ENCODE measurements at regions not wholly inside any gene's neighbourhood (a gene's known extent, or its start where the extent isn't known, plus 50 kb on each side); places are given as distances from the start of the nearest gene placed in this dataset.

- DNase-seq: no peak
- in situ Hi-C loops (cut with HindIII; ENCODE audit: low pct_ligation_motif_present, low pct_unique_long_range_greater_than_20kb, low sequenced_read_pairs): no loop called here
These were observed 204.9 kb upstream of the TWIST2 start for GRCh38 chr2:238642973-238643372.

GRCh38 chr2:238643400-238643907, 204.4 kb upstream of the TWIST2 start:
- no peak for DNase-seq
- in situ Hi-C loops (cut with HindIII; ENCODE audit: low pct_ligation_motif_present, low pct_unique_long_range_greater_than_20kb, low sequenced_read_pairs): no loop called here

DNA sequence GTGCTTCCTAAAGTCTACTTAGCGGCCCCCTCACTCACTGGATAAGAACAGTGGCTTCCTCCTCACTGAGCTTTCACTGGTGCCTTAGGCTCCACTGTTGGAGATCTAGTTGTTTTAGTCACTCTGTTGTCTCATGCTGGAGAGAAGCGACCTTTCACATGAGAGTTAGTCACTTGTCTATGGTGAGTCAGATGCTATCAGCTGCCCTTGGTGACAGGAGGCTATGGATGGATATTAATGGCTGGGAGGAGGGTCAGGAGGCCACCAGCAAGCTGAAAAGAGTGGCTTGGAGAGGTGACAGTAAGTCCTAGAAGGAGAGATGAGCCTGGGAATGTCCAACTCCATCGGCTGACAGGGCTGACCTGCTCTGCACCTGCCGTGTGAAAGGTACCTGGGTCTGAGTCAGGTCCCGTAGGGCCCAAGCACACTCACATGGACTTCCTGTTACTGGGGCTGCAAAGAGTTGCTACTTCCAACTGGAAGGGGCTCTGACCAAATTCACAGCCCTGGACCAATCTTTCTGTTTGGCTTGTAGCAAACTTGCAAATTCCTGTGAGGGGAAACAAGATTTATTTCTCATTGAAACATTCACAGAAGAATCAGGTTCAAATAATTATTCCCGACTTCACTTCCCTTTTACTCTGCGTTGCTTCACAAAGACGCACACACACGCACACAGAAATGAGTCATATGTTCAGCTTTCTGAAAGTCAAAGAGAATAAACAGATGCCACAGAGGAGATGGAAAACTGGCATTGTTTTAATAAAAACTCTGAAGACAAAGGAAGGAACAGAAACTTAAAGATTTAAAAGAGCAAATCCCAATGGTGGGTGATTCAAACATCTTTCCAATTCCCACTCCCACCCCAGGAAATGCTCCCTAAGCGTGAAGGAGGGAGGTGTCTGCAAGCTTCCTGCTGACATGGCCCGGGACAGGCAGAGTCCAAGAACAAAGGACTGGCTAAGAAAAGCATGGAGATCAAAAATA, 203.5 kb upstream of the TWIST2 start:
- in situ Hi-C loops (cut with HindIII; ENCODE audit: low pct_ligation_motif_present, low pct_unique_long_range_greater_than_20kb, low sequenced_read_pairs): no loop called here
- DNase-seq: peak; percentile 58

DNA sequence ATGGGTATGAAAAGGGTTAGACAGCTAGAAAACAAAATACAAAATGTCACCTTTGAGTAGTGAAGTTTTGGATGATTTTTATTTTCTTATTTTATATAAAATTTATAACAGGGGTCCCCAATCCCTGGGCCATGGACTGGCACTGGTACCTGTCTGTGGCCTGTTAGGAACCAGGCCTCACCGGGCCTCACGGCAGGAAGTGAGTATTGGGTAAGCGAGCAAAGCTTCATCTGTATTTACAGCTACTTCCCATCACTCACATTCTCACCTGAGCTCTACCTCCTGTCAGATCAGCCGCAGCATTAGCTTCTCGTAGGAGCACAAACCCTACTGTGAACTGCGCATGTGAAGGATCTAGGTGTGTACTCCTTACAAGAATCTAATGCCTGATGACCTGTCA, 202.8 kb upstream of the TWIST2 start:
- in situ Hi-C loops (cut with HindIII; ENCODE audit: low pct_ligation_motif_present, low pct_unique_long_range_greater_than_20kb, low sequenced_read_pairs): no loop called here
- no peak for DNase-seq

- in situ Hi-C loops (cut with HindIII; ENCODE audit: low pct_ligation_motif_present, low pct_unique_long_range_greater_than_20kb, low sequenced_read_pairs): no loop called here
- no peak for DNase-seq
These were observed 202.2 kb upstream of the TWIST2 start for GRCh38 chr2:238645716-238646115.

- in situ Hi-C loops (cut with HindIII; ENCODE audit: low pct_ligation_motif_present, low pct_unique_long_range_greater_than_20kb, low sequenced_read_pairs): no loop called here
- DNase-seq: no peak
These were observed 201.6 kb upstream of the TWIST2 start for GRCh38 chr2:238646281-238646680.

DNA sequence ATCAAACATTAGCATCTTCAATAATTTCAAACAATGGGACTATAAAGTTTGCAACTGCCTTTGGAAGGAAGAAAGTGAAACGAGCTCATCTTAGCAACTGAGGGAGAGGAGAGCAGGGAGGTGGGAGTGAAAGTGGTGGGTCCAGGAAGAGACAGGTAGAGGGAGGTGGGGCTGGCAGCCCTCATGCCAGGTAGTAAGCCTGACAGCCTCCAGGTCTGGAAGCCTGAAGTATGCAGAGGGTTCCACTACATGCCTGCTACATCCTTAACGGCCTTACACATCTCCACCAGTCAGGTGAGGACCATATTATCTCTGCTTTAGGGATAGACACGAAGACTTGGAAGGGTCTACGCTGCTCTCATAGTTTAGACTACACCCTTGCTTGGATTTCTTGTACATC, 201.1 kb upstream of the TWIST2 start:
- in situ Hi-C loops (cut with HindIII; ENCODE audit: low pct_ligation_motif_present, low pct_unique_long_range_greater_than_20kb, low sequenced_read_pairs): no loop called here
- no peak for DNase-seq

GRCh38 chr2:238649123-238649522, 198.8 kb upstream of the TWIST2 start:
- in situ Hi-C loops (cut with HindIII; ENCODE audit: low pct_ligation_motif_present, low pct_unique_long_range_greater_than_20kb, low sequenced_read_pairs): no loop called here

DNA sequence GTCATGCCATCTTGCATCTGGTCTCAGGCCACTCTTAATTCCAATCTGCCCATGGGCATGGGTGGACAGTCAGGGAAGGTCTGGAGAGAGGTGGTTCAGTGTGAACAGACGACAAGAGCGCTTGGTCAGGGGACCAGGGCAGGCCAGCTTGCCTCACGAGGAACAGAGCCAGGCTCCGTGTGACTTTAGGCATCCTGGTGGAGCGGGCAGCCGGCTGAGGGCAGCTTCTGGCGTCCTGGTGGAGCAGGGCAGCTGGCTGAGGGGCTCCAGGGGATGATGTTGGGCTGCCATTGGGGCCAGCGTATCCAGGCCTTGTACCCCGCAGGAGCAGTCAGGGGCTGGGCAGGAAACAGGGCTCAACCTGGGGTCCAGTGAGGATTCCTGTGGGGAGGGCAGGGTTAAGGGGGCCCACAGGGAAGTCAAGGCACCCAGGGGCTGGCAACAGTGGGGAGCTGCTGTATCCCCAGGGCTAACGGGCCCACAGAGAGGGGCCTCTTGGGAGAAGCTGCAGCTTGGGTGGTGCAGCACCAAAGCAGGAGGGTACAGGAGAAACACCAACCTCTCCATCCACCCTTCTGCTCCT, 197.9 kb upstream of the TWIST2 start:
- no peak for DNase-seq
- in situ Hi-C loops (cut with HindIII; ENCODE audit: low pct_ligation_motif_present, low pct_unique_long_range_greater_than_20kb, low sequenced_read_pairs): no loop called here

More at GRCh38 chr2:238649123-238649522, 198.8 kb upstream of the TWIST2 start:
- DNase-seq: no peak

- DNase-seq: no peak
- in situ Hi-C loops (cut with HindIII; ENCODE audit: low pct_ligation_motif_present, low pct_unique_long_range_greater_than_20kb, low sequenced_read_pairs): no loop called here
These were observed 197.3 kb upstream of the TWIST2 start for GRCh38 chr2:238650536-238650935.

GRCh38 chr2:238651306-238652052, 196.4 kb upstream of the TWIST2 start:
- in situ Hi-C loops (cut with HindIII; ENCODE audit: low pct_ligation_motif_present, low pct_unique_long_range_greater_than_20kb, low sequenced_read_pairs): no loop called here
- no peak for DNase-seq

GRCh38 chr2:238652053-238652770, 195.7 kb upstream of the TWIST2 start:
- no peak for DNase-seq
- in situ Hi-C loops (cut with HindIII; ENCODE audit: low pct_ligation_motif_present, low pct_unique_long_range_greater_than_20kb, low sequenced_read_pairs): no loop called here

DNA sequence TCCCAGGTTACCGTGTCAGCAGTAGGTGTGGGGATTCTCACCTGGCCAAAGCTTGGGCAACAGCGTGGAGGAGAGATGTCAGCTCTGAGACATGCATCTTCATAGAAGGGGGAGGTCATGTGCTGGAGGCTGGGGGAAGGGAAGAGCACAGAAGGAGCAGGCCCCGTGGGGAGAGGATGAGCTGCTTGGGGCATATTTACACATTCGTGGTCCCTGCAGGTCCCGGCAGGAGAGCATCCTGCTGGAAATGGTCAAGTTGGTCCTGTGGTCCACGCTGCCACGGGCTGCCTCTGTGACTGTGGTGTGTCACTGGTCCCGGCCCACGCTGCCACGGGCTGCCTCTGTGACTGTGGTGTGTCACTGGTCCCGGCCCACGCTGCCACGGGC, 195.1 kb upstream of the TWIST2 start:
- in situ Hi-C loops (cut with HindIII; ENCODE audit: low pct_ligation_motif_present, low pct_unique_long_range_greater_than_20kb, low sequenced_read_pairs): no loop called here
- no peak for DNase-seq

DNA sequence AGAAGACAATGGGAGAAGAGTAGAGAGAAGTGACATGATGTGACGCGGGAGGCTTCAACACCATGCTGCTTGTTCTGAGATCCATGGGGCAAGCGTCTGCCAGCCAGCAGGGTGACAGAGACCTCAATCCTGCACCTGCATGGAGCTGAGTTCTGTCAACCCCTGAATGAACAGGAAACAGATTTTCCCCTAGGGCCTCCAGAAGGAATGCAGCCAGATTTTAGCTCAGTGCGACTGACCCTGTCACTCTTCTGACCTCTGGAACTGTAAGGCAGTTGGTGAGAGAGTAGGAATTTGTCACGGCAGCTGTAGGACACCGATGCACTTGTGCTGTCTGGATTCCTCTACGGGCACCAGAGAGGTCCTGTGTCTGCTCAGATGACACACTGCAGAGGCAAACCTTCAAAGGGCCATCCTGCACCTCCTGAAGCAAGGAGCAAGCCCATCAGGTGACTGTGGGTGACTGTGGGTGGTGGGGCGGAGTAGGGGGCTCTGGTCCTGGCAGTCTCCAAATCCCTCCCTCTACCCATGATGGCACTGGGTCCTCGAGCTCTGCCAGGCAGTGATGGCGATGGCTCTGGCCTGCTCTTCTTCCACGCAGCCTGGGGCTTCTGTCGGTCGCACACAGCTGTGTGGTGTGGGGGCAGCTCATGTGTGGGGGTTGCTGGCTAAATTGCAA, 194.3 kb upstream of the TWIST2 start:
- in situ Hi-C loops (cut with HindIII; ENCODE audit: low pct_ligation_motif_present, low pct_unique_long_range_greater_than_20kb, low sequenced_read_pairs): no loop called here

DNA sequence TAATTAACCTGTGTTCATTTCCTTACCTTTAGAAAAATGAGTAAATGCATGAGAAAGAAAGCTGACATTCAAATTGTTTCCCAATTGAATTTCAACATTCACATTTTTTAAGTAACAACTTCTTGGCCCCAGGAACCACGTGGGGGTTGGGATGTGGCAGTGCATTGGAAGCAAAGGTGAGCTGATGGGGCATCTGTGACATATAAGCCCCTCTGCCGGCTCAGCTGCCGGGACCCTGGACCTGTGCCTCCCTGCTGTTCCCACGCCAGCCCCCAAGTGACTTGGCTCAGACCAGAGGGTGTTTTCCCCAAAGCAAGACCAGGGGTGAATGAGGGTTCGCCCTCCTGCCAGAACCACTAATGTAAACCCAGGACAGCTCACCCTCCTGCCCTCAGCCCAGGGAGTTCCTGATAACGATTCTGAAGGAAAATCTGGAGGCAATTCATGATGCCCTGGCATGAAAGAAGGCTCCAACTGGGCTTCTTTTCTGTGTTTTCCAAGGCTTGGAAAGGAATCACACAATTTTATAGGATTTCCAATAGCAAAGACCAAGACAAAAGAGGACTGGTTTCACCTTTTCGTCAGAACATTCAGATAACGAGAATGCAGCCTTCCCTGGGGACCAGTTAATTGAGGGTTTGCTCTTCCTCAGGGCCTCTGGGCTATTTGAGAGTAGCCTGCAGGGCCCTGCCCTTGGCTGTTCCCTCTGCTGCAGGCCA, 193.2 kb upstream of the TWIST2 start:
- no peak for DNase-seq
- in situ Hi-C loops (cut with HindIII; ENCODE audit: low pct_ligation_motif_present, low pct_unique_long_range_greater_than_20kb, low sequenced_read_pairs): no loop called here

More for the DNA sequence above, 194.3 kb upstream of the TWIST2 start:
- no peak for DNase-seq

GRCh38 chr2:238655198-238655860, 192.6 kb upstream of the TWIST2 start:
- in situ Hi-C loops (cut with HindIII; ENCODE audit: low pct_ligation_motif_present, low pct_unique_long_range_greater_than_20kb, low sequenced_read_pairs): no loop called here
- no peak for DNase-seq

All from ACHN (cell line).